NAMALWA (cell line): ENCODE measurements at regions not wholly inside any gene's neighbourhood (a gene's known extent, or its start where the extent isn't known, plus 50 kb on each side); places are given as distances from the start of the nearest gene placed in this dataset.

Experiments used
- DNase-seq: peaks from one replicate; pipeline ENCODE4 v3.0.0-alpha.2; 2015; ENCODE audit warnings: low spot score

DNA sequence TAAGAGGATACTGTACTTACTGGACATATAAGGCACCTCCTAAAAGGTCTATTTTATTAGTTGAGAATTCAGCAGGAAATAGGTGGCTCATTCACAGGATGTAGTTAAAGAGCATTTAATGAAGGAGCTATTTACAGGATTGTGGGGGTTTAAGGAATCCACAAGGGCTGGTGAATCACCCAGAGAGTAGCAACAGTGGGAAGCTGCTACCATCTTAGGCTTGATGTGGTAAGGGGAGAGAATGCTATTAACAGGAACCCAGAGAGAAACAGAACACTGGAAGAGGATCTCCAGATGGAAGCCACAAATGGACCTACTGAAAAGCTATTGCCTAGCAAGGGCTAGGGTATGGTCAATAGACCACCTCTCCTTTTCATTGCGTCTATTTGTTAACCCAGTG is 52.0 kb upstream of the COL11A1 start:
- DNase-seq: no peak
